ENCODE measurements at regions not wholly inside any gene's neighbourhood (a gene's known extent, or its start where the extent isn't known, plus 50 kb on each side); places are given as distances from the start of the nearest gene placed in this dataset.

DNA sequence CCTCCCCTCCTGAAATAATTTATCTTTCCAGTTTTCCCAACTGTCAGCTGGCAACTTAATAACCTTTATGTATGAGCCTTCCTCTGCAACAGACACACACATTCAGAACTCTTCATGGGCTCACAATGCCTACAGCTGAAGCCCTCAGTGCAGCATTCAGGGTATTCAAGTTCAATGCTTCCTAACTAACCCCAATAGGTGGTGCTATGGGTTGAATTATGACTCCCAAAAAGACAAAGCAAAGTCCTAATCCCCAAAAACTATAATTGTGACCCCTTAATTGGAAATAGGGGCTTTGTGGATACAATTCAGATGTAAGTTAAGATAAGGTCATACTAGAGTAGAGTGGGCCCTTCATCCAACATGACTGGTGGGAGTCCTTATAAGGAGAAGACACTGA is 202.2 kb downstream of the SUCLA2 start:
- TF ChIP-seq, protein P1, sequence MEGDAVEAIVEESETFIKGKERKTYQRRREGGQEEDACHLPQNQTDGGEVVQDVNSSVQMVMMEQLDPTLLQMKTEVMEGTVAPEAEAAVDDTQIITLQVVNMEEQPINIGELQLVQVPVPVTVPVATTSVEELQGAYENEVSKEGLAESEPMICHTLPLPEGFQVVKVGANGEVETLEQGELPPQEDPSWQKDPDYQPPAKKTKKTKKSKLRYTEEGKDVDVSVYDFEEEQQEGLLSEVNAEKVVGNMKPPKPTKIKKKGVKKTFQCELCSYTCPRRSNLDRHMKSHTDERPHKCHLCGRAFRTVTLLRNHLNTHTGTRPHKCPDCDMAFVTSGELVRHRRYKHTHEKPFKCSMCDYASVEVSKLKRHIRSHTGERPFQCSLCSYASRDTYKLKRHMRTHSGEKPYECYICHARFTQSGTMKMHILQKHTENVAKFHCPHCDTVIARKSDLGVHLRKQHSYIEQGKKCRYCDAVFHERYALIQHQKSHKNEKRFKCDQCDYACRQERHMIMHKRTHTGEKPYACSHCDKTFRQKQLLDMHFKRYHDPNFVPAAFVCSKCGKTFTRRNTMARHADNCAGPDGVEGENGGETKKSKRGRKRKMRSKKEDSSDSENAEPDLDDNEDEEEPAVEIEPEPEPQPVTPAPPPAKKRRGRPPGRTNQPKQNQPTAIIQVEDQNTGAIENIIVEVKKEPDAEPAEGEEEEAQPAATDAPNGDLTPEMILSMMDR (IDR thresholded peaks at IDR 0.05) = no peak
- TF ChIP-seq ZFX (IDR thresholded peaks at IDR 0.05; ENCODE audit: borderline replicate concordance) = no peak

All from 22Rv1 (cell line).